ENCODE measurements at regions not wholly inside any gene's neighbourhood (a gene's known extent, or its start where the extent isn't known, plus 50 kb on each side); places are given as distances from the start of the nearest gene placed in this dataset.

- DNase-seq, result no peak
Measured at GRCh38 chr5:76030343-76030742, 52.8 kb upstream of the SV2C start.

GRCh38 chr5:76029739-76030138 lies 53.4 kb upstream of the SV2C start:
- DNase-seq, result no peak

GRCh38 chr5:76025790-76026189 lies 57.4 kb upstream of the SV2C start:
- no peak for DNase-seq

- DNase-seq, result peak; percentile 84
Measured at GRCh38 chr5:76025069-76025468, 58.1 kb upstream of the SV2C start.

- no peak for DNase-seq
Measured at GRCh38 chr5:76022611-76023010, 60.6 kb upstream of the SV2C start.

- DNase-seq, result no peak
Measured at GRCh38 chr5:76021936-76022584, 61.1 kb upstream of the SV2C start.

- DNase-seq, result no peak
Measured at GRCh38 chr5:76016258-76016657, 66.9 kb upstream of the SV2C start.

- no peak for DNase-seq
Measured at GRCh38 chr5:76014005-76014404, 69.2 kb upstream of the SV2C start.

GRCh38 chr5:76007904-76008303 lies 75.3 kb upstream of the SV2C start:
- DNase-seq, result no peak

- DNase-seq, result no peak
Measured at GRCh38 chr5:76000582-76000981, 82.6 kb upstream of the SV2C start.

GRCh38 chr5:75993643-75994520 lies 89.3 kb upstream of the SV2C start:
- no peak for DNase-seq

GRCh38 chr5:75993183-75993582 lies 90.0 kb upstream of the SV2C start:
- DNase-seq, result no peak

GRCh38 chr5:75992753-75993152 lies 90.4 kb upstream of the SV2C start:
- DNase-seq, result no peak

- no peak for DNase-seq
Measured at GRCh38 chr5:75985077-75985476, 98.1 kb upstream of the SV2C start.

GRCh38 chr5:75975496-75975895 lies 107.7 kb upstream of the SV2C start:
- DNase-seq, result no peak

- DNase-seq, result no peak
Measured at GRCh38 chr5:75965292-75965691, 117.9 kb upstream of the SV2C start.

- DNase-seq, result no peak
Measured at GRCh38 chr5:75964008-75964407, 119.2 kb upstream of the SV2C start.

GRCh38 chr5:75963554-75963953 lies 119.6 kb upstream of the SV2C start:
- no peak for DNase-seq

GRCh38 chr5:75961818-75962217 lies 121.4 kb upstream of the SV2C start:
- no peak for DNase-seq

- no peak for DNase-seq
Measured at GRCh38 chr5:75960129-75960528, 123.1 kb upstream of the SV2C start.

GRCh38 chr5:75952963-75953362 lies 130.2 kb upstream of the SV2C start:
- DNase-seq, result no peak

GRCh38 chr5:75952291-75952690 lies 130.9 kb upstream of the SV2C start:
- DNase-seq, result no peak

- DNase-seq, result no peak
Measured at GRCh38 chr5:75951716-75952115, 131.5 kb upstream of the SV2C start.

GRCh38 chr5:75951158-75951557 lies 132.0 kb upstream of the SV2C start:
- DNase-seq, result no peak

- DNase-seq, result no peak
Measured at GRCh38 chr5:75948438-75948837, 134.7 kb upstream of the SV2C start.
